ENCODE measurements at regions not wholly inside any gene's neighbourhood (a gene's known extent, or its start where the extent isn't known, plus 50 kb on each side); places are given as distances from the start of the nearest gene placed in this dataset.

GRCh38 chr3:21936207-21936606 lies 185.2 kb upstream of the ZNF385D start:
- no peak overlapping the region for H3K4me2 ChIP-seq (ENCODE audit: low read length)
- H2AFZ ChIP-seq, result no peak overlapping the region
- H3K9me3 ChIP-seq (ENCODE audit: control insufficient read depth, low read length), result no peaks in the 10 kb centered on the region
- no peak overlapping the region for H3K4me3 ChIP-seq (ENCODE audit: low read depth, low read length)
- H3K36me3 ChIP-seq (ENCODE audit: control insufficient read depth, insufficient read depth, low read length), result no peaks in the 10 kb centered on the region
- no peaks in the 10 kb centered on the region for H3K27me3 ChIP-seq (ENCODE audit: control insufficient read depth, insufficient read depth, low read length)
- H3K27ac ChIP-seq, result no peak overlapping the region
- TF ChIP-seq CTCF (IDR thresholded peaks at IDR 0.05), result no peak
- H3K4me1 ChIP-seq, result no peaks in the 10 kb centered on the region
- no peak overlapping the region for H3K9ac ChIP-seq
- H3K79me2 ChIP-seq, result no peaks in the 10 kb centered on the region

- Histone ChIP-seq H3K79me2 (no peaks in the 10 kb centered on the region), H3K4me2 (ENCODE audit: low read length) (no peak overlapping the region), H3K4me1 (no peaks in the 10 kb centered on the region), H3K4me3 (ENCODE audit: low read depth, low read length) (no peak overlapping the region), H3K27me3 (ENCODE audit: control insufficient read depth, insufficient read depth, low read length) (no peaks in the 10 kb centered on the region), H2AFZ (no peak overlapping the region), H3K27ac (no peak overlapping the region), H3K9ac (no peak overlapping the region), H3K9me3 (ENCODE audit: control insufficient read depth, low read length) (no peaks in the 10 kb centered on the region), H3K36me3 (ENCODE audit: control insufficient read depth, insufficient read depth, low read length) (no peaks in the 10 kb centered on the region)
- TF ChIP-seq CTCF (IDR thresholded peaks at IDR 0.05), result no peak
Measured at GRCh38 chr3:21938267-21938681, 187.3 kb upstream of the ZNF385D start.

- no peak overlapping the region for H3K4me3 ChIP-seq (ENCODE audit: low read depth, low read length)
- H2AFZ ChIP-seq, result no peak overlapping the region
- no peaks in the 10 kb centered on the region for H3K9me3 ChIP-seq (ENCODE audit: control insufficient read depth, low read length)
- H3K79me2 ChIP-seq, result no peaks in the 10 kb centered on the region
- H3K36me3 ChIP-seq (ENCODE audit: control insufficient read depth, insufficient read depth, low read length), result no peaks in the 10 kb centered on the region
- TF ChIP-seq CTCF (IDR thresholded peaks at IDR 0.05), result no peak
- H3K4me1 ChIP-seq, result no peaks in the 10 kb centered on the region
- H3K4me2 ChIP-seq (ENCODE audit: low read length), result no peak overlapping the region
- no peaks in the 10 kb centered on the region for H3K27me3 ChIP-seq (ENCODE audit: control insufficient read depth, insufficient read depth, low read length)
- H3K9ac ChIP-seq, result no peak overlapping the region
- no peak overlapping the region for H3K27ac ChIP-seq
Measured at GRCh38 chr3:21942328-21942727, 191.3 kb upstream of the ZNF385D start.

GRCh38 chr3:21944251-21944650 lies 193.2 kb upstream of the ZNF385D start:
- H3K9ac ChIP-seq, result no peak overlapping the region
- no peaks in the 10 kb centered on the region for H3K36me3 ChIP-seq (ENCODE audit: control insufficient read depth, insufficient read depth, low read length)
- H3K27me3 ChIP-seq (ENCODE audit: control insufficient read depth, insufficient read depth, low read length), result no peaks in the 10 kb centered on the region
- no peaks in the 10 kb centered on the region for H3K4me1 ChIP-seq
- no peak overlapping the region for H3K4me2 ChIP-seq (ENCODE audit: low read length)
- no peak overlapping the region for H3K27ac ChIP-seq
- no peaks in the 10 kb centered on the region for H3K79me2 ChIP-seq
- H3K4me3 ChIP-seq (ENCODE audit: low read depth, low read length), result no peak overlapping the region
- no peak for TF ChIP-seq CTCF (IDR thresholded peaks at IDR 0.05)
- no peaks in the 10 kb centered on the region for H3K9me3 ChIP-seq (ENCODE audit: control insufficient read depth, low read length)
- no peak overlapping the region for H2AFZ ChIP-seq

GRCh38 chr3:21952856-21953255 lies 201.8 kb upstream of the ZNF385D start:
- Histone ChIP-seq H3K4me3 (ENCODE audit: low read depth, low read length) (no peak overlapping the region), H2AFZ (no peak overlapping the region), H3K79me2 (no peaks in the 10 kb centered on the region), H3K9ac (no peak overlapping the region), H3K27me3 (ENCODE audit: control insufficient read depth, insufficient read depth, low read length) (no peaks in the 10 kb centered on the region), H3K9me3 (ENCODE audit: control insufficient read depth, low read length) (no peaks in the 10 kb centered on the region), H3K4me2 (ENCODE audit: low read length) (no peak overlapping the region), H3K36me3 (ENCODE audit: control insufficient read depth, insufficient read depth, low read length) (no peaks in the 10 kb centered on the region), H3K4me1 (no peaks in the 10 kb centered on the region), H3K27ac (no peak overlapping the region)
- no peak for TF ChIP-seq CTCF (IDR thresholded peaks at IDR 0.05)

Data from parathyroid adenoma (tissue), 2 donors.